ENCODE measurements at regions not wholly inside any gene's neighbourhood (a gene's known extent, or its start where the extent isn't known, plus 50 kb on each side); places are given as distances from the start of the nearest gene placed in this dataset.

- TF ChIP-seq CTCF (IDR thresholded peaks at IDR 0.05) (no peak), EZH2 (IDR thresholded peaks at IDR 0.05) (no peak)
These were observed 1020.1 kb downstream of the TDRD15 start for GRCh38 chr2:22143840-22144239.
